GM23248 (cell line): ENCODE measurements at regions not wholly inside any gene's neighbourhood (a gene's known extent, or its start where the extent isn't known, plus 50 kb on each side); places are given as distances from the start of the nearest gene placed in this dataset.

Experiments used
- DNase-seq: peaks from one replicate; pipeline ENCODE4 v3.0.0-alpha.2; 2015
- H2AFZ ChIP-seq: fragments of 200-600 bp; sonication (generic); 2 replicates; pipeline ENCODE4 v1.6.1; 2016; ENCODE audit warnings: antibody characterized with exemption
- H3F3A ChIP-seq: fragments of 200-600 bp; sonication (generic); 2 replicates; pipeline ENCODE4 v1.6.1; 2016; ENCODE audit warnings: mild to moderate bottlenecking, antibody characterized with exemption, mixed run types; ENCODE audit not compliant: insufficient read depth
- H3K27ac ChIP-seq: fragments of 200-600 bp; sonication (generic); 2 replicates; pipeline ENCODE4 v1.5.1; 2016; ENCODE audit warnings: mild to moderate bottlenecking
- H3K27me3 ChIP-seq: fragments of 200-600 bp; sonication (generic); replicated peaks from 2 replicates; pipeline ENCODE4 v1.6.1; 2016; ENCODE audit warnings: mild to moderate bottlenecking; ENCODE audit not compliant: insufficient read depth
- H3K36me3 ChIP-seq: fragments of 200-600 bp; sonication (generic); 2 replicates; pipeline ENCODE4 v1.6.1; 2016; ENCODE audit warnings: low read depth, mild to moderate bottlenecking
- H3K4me1 ChIP-seq: fragments of 200-600 bp; sonication (generic); 2 replicates; pipeline ENCODE4 v1.6.1; 2016; ENCODE audit warnings: mild to moderate bottlenecking; ENCODE audit not compliant: insufficient read depth
- H3K4me2 ChIP-seq: fragments of 200-600 bp; sonication (generic); one replicate; pipeline ENCODE4 v1.6.1; 2016; ENCODE audit warnings: mild to moderate bottlenecking; ENCODE audit not compliant: unreplicated experiment
- H3K4me3 ChIP-seq: fragments of 200-600 bp; sonication (generic); 2 replicates; pipeline ENCODE4 v1.5.1; 2016; ENCODE audit warnings: mild to moderate bottlenecking
- H3K79me2 ChIP-seq: fragments of 200-600 bp; sonication (generic); 2 replicates; pipeline ENCODE4 v1.6.1; 2016; ENCODE audit warnings: mild to moderate bottlenecking; ENCODE audit not compliant: insufficient read depth
- H3K9ac ChIP-seq: fragments of 200-600 bp; sonication (generic); 2 replicates; pipeline ENCODE4 v1.6.1; 2016; ENCODE audit warnings: mild to moderate bottlenecking
- H3K9me2 ChIP-seq: fragments of 200-600 bp; sonication (generic); 2 replicates; pipeline ENCODE4 v1.6.1; 2016; ENCODE audit warnings: mixed run types, mild to moderate bottlenecking, moderate library complexity; ENCODE audit not compliant: insufficient read depth
- H3K9me3 ChIP-seq: fragments of 200-600 bp; sonication (generic); one replicate; pipeline ENCODE4 v1.6.1; 2017; ENCODE audit warnings: low read depth
- H4K20me1 ChIP-seq: fragments of 200-600 bp; sonication (generic); 2 replicates; pipeline ENCODE4 v1.6.0; 2016; ENCODE audit not compliant: insufficient read depth
- EZH2 ChIP-seq: fragments of 200-600 bp; sonication (generic); IDR thresholded peaks from 2 replicates; pipeline ENCODE4 v1.6.1; 2018; ENCODE audit warnings: antibody characterized with exemption, mild to moderate bottlenecking; ENCODE audit not compliant: insufficient read depth, poor library complexity, severe bottlenecking
- EZH2phosphoT487 ChIP-seq: fragments of 200-600 bp; sonication (generic); IDR thresholded peaks from 2 replicates; pipeline ENCODE4 v1.6.1; 2018; ENCODE audit warnings: antibody characterized with exemption, moderate library complexity, mild to moderate bottlenecking, low read depth; ENCODE audit not compliant: insufficient read depth
- WGBS, 2 experiments: methylation state at CpG; one replicate each; pipeline ENCODE4 v1.1.6; 2015 to 2017; ENCODE audit warnings: low lambda C conversion rate in 2 of 2, low coverage in 1 of 2; ENCODE audit errors: missing lambda C conversion rate in 2 of 2; 5-methylcytosine and 5-hydroxymethylcytosine counted together
- in situ Hi-C: fragments of 300-500 bp; cut with MboI; formaldehyde crosslinking; loops from 2 replicates; pipeline ENCODE4 v1.15.0; 2020

- DNase-seq, result no peak
- Histone ChIP-seq H3K9me3 (no peaks in the 10 kb centered on the region), H3K27ac (no peak overlapping the region), H3K4me1 (peaks cover 25% of the 10 kb centered on the region), H3K27me3 (no peaks in the 10 kb centered on the region), H3K36me3 (no peaks in the 10 kb centered on the region), H3K9me2 (no peaks in the 10 kb centered on the region), H3K79me2 (no peaks in the 10 kb centered on the region), H4K20me1 (no peaks in the 10 kb centered on the region), H3F3A (0 out of 2 replicates have a peak, but pooled peaks cover 4% of the 10 kb centered on the region), H3K9ac (no peak overlapping the region), H3K4me3 (no peak overlapping the region), H3K4me2 (no peak overlapping the region), H2AFZ (no peak overlapping the region)
- 92 to 95% methylated on average over 1 of the region's 1 CpG for WGBS, 2 experiments
- no peak for TF ChIP-seq EZH2phosphoT487
- in situ Hi-C loops, result no loop called here
These were observed 276.3 kb downstream of the GAS1 start for GRCh38 chr9:86671018-86671417.

- in situ Hi-C loops, result no loop called here
- Histone ChIP-seq H3F3A (0 out of 2 replicates have a peak, but pooled peaks cover 4% of the 10 kb centered on the region), H3K4me2 (no peak overlapping the region), H3K9ac (no peak overlapping the region), H3K4me1 (peaks cover 25% of the 10 kb centered on the region), H3K27ac (no peak overlapping the region), H3K36me3 (no peaks in the 10 kb centered on the region), H3K9me3 (no peaks in the 10 kb centered on the region), H4K20me1 (no peaks in the 10 kb centered on the region), H3K79me2 (no peaks in the 10 kb centered on the region), H3K27me3 (no peaks in the 10 kb centered on the region), H2AFZ (no peak overlapping the region), H3K9me2 (no peaks in the 10 kb centered on the region), H3K4me3 (no peak overlapping the region)
- DNase-seq, result no peak
- WGBS, 2 experiments, result 77 to 83% methylated on average over 4 of the region's 4 CpGs
- no peak for TF ChIP-seq EZH2phosphoT487
- TF ChIP-seq EZH2, result no peak
These were observed 276.8 kb downstream of the GAS1 start for GRCh38 chr9:86670536-86670935.

GRCh38 chr9:86670076-86670475, 277.2 kb downstream of the GAS1 start:
- in situ Hi-C loops, result no loop called here
- DNase-seq, result no peak
- 93 to 97% methylated on average over 3 of the region's 3 CpGs for WGBS, 2 experiments

GRCh38 chr9:86669422-86669821, 277.9 kb downstream of the GAS1 start:
- H2AFZ ChIP-seq, result no peak overlapping the region
- H3K9me2 ChIP-seq, result no peaks in the 10 kb centered on the region
- no peak overlapping the region for H3K4me3 ChIP-seq
- DNase-seq, result no peak
- TF ChIP-seq EZH2, result no peak
- TF ChIP-seq EZH2phosphoT487, result no peak
- no peaks in the 10 kb centered on the region for H3K79me2 ChIP-seq
- H3K4me2 ChIP-seq, result no peak overlapping the region
- no peak overlapping the region for H3K27ac ChIP-seq
- no peaks in the 10 kb centered on the region for H4K20me1 ChIP-seq
- H3K9ac ChIP-seq, result no peak overlapping the region
- no peaks in the 10 kb centered on the region for H3K27me3 ChIP-seq
- H3K9me3 ChIP-seq, result no peaks in the 10 kb centered on the region
- in situ Hi-C loops, result no loop called here
- H3F3A ChIP-seq, result 0 out of 2 replicates have a peak, but pooled peaks cover 4% of the 10 kb centered on the region
- WGBS, 2 experiments, result 25 to 34% methylated on average over 4 of the region's 4 CpGs
- H3K36me3 ChIP-seq, result no peaks in the 10 kb centered on the region
- peaks cover 25% of the 10 kb centered on the region for H3K4me1 ChIP-seq

More at GRCh38 chr9:86670076-86670475, 277.2 kb downstream of the GAS1 start:
- Histone ChIP-seq H4K20me1 (no peaks in the 10 kb centered on the region), H3K27ac (no peak overlapping the region), H3K4me2 (no peak overlapping the region), H3K9me2 (no peaks in the 10 kb centered on the region), H3K9ac (no peak overlapping the region), H3K4me3 (no peak overlapping the region), H3K27me3 (no peaks in the 10 kb centered on the region), H3K79me2 (no peaks in the 10 kb centered on the region), H3K4me1 (peaks cover 25% of the 10 kb centered on the region), H3K36me3 (no peaks in the 10 kb centered on the region), H3K9me3 (no peaks in the 10 kb centered on the region), H2AFZ (no peak overlapping the region), H3F3A (0 out of 2 replicates have a peak, but pooled peaks cover 4% of the 10 kb centered on the region)
- no peak for TF ChIP-seq EZH2
- TF ChIP-seq EZH2phosphoT487, result no peak

- Histone ChIP-seq H3K9ac (no peak overlapping the region), H3K27ac (no peak overlapping the region), H2AFZ (no peak overlapping the region), H3F3A (0 out of 2 replicates have a peak, but pooled peaks cover 4% of the 10 kb centered on the region), H3K4me1 (peaks cover 25% of the 10 kb centered on the region), H3K36me3 (no peaks in the 10 kb centered on the region), H3K9me3 (no peaks in the 10 kb centered on the region), H4K20me1 (no peaks in the 10 kb centered on the region), H3K27me3 (no peaks in the 10 kb centered on the region), H3K79me2 (no peaks in the 10 kb centered on the region), H3K9me2 (no peaks in the 10 kb centered on the region), H3K4me3 (no peak overlapping the region), H3K4me2 (no peak overlapping the region)
- TF ChIP-seq EZH2phosphoT487, result no peak
- no peak for TF ChIP-seq EZH2
- in situ Hi-C loops, result no loop called here
- DNase-seq, result peak; percentile 61
These were observed 278.8 kb downstream of the GAS1 start for GRCh38 chr9:86668488-86668887.
